ENCODE measurements at regions not wholly inside any gene's neighbourhood (a gene's known extent, or its start where the extent isn't known, plus 50 kb on each side); places are given as distances from the start of the nearest gene placed in this dataset.

DNA sequence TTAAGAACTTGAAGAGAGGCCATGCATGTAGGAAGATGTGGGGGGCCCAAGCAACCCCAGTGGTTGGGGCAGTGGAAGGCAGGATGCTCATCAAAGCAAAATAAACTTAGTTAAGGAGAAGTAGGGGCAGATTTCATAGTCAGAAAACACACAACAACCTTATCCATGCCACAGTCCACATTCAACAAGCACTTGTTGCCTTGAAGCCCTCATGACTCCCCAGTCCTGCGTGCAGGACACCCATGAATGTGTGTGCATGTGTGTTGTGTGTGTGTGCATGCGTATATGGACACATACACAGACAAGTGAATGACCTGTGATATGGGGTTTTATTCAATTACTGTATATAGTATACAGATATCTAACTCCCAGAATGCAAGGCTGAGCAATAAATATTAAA lies 186.9 kb downstream of the PSMG1 start:
- DNase-seq: no peak

GRCh38 chr21:38995731-38996130 lies 187.5 kb downstream of the PSMG1 start:
- DNase-seq: no peak

GRCh38 chr21:38995071-38995669 lies 188.1 kb downstream of the PSMG1 start:
- DNase-seq: no peak

DNA sequence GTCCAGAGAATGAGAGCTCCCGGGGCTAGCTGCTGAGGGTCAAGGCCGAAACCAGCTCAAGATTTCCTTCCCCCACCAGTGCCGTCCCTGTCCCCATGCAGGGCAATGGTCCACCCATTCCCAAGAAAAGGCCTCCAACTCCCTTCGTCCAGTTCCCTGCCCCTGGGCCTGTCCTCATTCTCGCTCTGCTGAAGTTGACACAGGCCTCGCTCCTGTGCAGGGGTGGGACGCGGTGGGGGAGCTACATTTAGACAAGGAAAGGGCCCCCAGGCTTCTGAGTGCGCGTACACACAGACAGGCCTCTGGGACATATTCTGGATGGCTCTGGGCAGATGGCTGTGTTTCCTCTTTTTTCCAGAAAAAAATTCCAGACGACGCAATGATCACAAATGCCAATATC lies 188.3 kb downstream of the ETS2 start:
- DNase-seq: no peak

- peak; percentile 16 for DNase-seq
These were observed 187.8 kb downstream of the ETS2 start for GRCh38 chr21:38993561-38993960.

- no peak for DNase-seq
These were observed 187.0 kb downstream of the ETS2 start for GRCh38 chr21:38992737-38993136.

GRCh38 chr21:38990424-38990794 lies 184.7 kb downstream of the ETS2 start:
- DNase-seq: peak; percentile 56

- DNase-seq: peak; percentile 94
These were observed 184.2 kb downstream of the ETS2 start for GRCh38 chr21:38989745-38990423.

DNA sequence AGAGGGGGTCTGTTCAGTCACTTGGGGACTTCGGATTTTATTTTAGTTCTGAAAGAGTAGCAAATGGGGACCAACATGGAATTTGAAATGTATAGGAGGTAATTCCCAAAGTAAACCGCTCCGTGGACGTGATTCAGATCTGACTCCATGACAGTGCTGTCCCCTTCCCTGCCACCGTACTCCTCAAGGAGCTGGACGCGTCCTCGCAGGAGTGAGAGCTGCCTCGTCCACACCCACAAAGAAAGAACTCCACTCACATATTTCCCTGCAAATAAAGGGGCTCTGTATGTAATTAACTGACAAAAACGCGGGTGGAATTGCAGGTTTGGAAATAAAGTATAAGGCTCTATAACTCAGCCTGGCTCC lies 183.6 kb downstream of the ETS2 start:
- peak; percentile 86 for DNase-seq

- peak; percentile 86 for DNase-seq
These were observed 183.0 kb downstream of the ETS2 start for GRCh38 chr21:38988509-38989378.

DNA sequence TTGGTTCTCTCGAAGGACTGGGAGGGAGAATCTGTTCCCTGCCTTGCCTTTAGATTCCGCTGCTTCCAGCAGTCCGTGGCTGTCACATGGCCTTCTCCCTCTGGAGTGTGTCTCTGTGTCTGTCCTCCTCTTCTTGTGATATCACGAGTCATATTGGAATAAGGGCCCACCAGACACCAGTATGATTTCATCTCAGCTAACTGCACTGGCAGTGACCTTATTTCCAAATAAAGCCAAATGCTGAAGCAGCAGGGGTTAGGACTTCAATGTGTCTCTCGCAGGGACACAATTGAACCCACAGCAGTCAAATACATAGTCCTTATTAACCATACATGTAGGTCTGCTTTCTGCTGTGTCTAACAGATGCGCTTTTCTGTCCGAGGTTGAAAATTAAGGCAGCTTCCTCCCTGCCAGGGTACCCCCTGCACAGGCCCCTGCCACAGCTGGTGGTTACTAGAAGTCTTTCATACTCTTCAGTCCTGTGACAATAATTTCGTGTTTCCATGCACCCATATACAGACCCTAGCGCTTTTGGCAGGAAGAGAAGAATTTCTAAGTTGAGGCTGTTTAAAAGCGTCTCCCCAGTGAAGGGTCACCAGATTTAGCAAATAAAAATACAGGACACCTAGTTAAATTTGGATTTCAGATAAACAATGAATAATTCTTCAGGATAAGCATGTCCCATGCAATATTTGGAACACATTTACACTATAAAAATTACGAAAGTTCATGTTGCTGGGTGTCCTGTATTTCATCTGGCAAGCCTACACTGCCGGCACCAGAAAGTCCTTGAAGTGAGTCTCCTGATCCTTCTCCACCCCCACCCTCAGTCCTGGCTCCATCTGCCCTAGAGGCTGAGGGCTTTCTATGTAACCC lies 182.1 kb downstream of the ETS2 start:
- peak; percentile 67 for DNase-seq

DNA sequence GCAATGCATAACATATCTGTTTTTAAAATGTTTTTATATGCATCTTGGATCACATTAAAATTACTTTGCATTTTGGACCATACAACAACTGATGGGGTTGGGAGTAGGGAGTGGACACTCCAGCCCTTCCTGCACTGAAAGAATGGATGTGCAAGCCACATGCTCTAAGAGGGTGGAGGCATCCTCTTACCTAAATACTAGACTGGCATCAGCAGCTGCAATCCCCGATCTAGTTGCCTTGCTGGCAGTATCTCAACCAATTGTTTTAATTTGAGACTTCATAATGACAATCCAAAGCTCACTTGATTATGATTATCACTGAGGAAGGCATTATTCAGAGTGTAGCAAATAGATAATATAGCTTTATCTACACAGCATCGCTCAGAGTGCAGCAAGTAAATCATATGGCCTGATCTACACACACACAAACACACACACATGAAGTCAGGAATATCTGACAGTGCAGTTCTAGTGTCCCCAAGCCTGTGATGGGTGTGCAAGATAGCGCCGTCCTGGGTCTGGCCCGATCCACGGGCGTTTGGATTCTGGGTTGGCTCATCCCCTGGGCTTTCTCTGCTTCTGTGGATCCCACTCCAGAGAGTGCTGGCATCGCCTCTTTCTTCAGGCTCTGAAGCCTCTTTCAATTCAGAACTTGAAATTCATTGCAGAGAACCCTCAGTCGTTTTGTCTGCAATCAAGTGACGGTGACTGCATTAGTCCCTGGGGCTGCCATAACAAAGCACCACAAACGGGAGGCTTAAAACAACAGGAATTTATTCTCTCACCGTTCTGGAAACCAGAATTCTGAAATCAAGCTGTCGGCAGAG lies 181.3 kb downstream of the ETS2 start:
- DNase-seq: peak; percentile 71

- DNase-seq: no peak
These were observed 180.7 kb downstream of the ETS2 start for GRCh38 chr21:38986406-38986805.

- DNase-seq: peak; percentile 93
These were observed 180.0 kb downstream of the ETS2 start for GRCh38 chr21:38985568-38986378.

GRCh38 chr21:38984982-38985567 lies 179.3 kb downstream of the ETS2 start:
- peak; percentile 60 for DNase-seq

- DNase-seq: no peak
These were observed 178.8 kb downstream of the ETS2 start for GRCh38 chr21:38984568-38984967.

GRCh38 chr21:38983560-38983959 lies 177.8 kb downstream of the ETS2 start:
- DNase-seq: no peak

- no peak for DNase-seq
These were observed 177.1 kb downstream of the ETS2 start for GRCh38 chr21:38982804-38983203.

DNA sequence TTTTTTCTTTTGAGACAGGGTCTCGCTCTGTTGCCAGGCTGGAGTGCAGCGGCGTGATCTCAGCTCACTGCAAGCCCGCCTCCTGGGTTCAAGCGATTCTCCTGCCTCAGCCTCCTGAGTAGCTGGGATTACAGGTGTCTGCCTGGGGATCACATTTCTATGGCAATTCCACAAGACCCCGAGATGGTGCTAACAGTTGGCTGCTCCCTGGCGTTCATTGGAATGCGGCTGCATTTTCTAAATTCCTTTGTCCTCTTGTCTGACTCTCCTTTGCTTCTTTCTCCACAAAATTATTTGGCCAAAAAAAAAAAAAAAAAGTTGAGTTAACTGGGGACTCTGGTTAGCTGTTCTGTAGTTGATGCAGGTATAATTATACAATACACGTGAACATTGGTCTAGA lies 176.4 kb downstream of the ETS2 start:
- DNase-seq: no peak

GRCh38 chr21:38980416-38981313 lies 174.9 kb downstream of the ETS2 start:
- DNase-seq: no peak

Data from NCI-H2029 treated with DMSO at 0.1 percent for 48 hours (cell line).